Vagina (tissue), 2 donors: ENCODE measurements at regions not wholly inside any gene's neighbourhood (a gene's known extent, or its start where the extent isn't known, plus 50 kb on each side); places are given as distances from the start of the nearest gene placed in this dataset.
"Not testable (repeated sequence)": the region's sequence is repeated elsewhere in the genome, so short reads cannot be mapped to it uniquely, and the experiment has no call there.

Source experiments
- DNase-seq, 2 donors: peaks; one replicate each; pipeline ENCODE4 v3.0.0-alpha.2; 2017; ENCODE audit errors: extremely low spot score in 2 of 2
- H3K27ac ChIP-seq: fragments of 200-600 bp; sonication (generic); one replicate; pipeline ENCODE4 v1.5.1; 2019
- H3K27me3 ChIP-seq: fragments of 200-600 bp; sonication (generic); one replicate; pipeline ENCODE4 v1.5.1; 2019
- H3K36me3 ChIP-seq, 2 donors: fragments of 200-600 bp; sonication (generic); one replicate each; pipeline ENCODE4 v1.5.1; 2017 to 2019
- H3K4me1 ChIP-seq: fragments of 200-600 bp; sonication (generic); one replicate; pipeline ENCODE4 v1.5.1; 2019
- H3K4me3 ChIP-seq, 2 donors: fragments of 200-600 bp; sonication (generic); 1 replicate in 1 of 2; 2 replicates in 1 of 2; pipeline ENCODE4 v1.5.1; 2016 to 2019
- H3K9me3 ChIP-seq: fragments of 200-600 bp; sonication (generic); one replicate; pipeline ENCODE4 v1.5.1; 2019
- CTCF ChIP-seq, 3 experiments: fragments of 450-650 bp in 2 of 3; fragments of 200-600 bp in 1 of 3; sonication (generic) in 1 of 3; IDR thresholded peaks; one replicate each; pipeline ENCODE4 v1.5.1; 2017 to 2019; ENCODE audit warnings: antibody characterized with exemption in 3 of 3, mild to moderate bottlenecking in 2 of 3, moderate library complexity in 2 of 3
- POLR2A ChIP-seq, 2 donors: fragments of 450-650 bp; IDR thresholded peaks; one replicate each; pipeline ENCODE4 v1.6.1; 2017; ENCODE audit warnings: antibody characterized with exemption in 2 of 2, mild to moderate bottlenecking in 2 of 2, moderate library complexity in 2 of 2
- POLR2AphosphoS5 ChIP-seq, 2 donors: sonication (generic); formaldehyde crosslinking; IDR thresholded peaks; one replicate each; pipeline ENCODE4 v1.9.0; 2017; ENCODE audit warnings: antibody characterized with exemption in 2 of 2, mild to moderate bottlenecking in 2 of 2, low read depth in 1 of 2; ENCODE audit not compliant: insufficient read depth in 1 of 2
- intact Hi-C: fragments of 100-400 bp; cut with DNase I; formaldehyde crosslinking; loops from one replicate; pipeline ENCODE4 v1.15.1; 2023

DNA sequence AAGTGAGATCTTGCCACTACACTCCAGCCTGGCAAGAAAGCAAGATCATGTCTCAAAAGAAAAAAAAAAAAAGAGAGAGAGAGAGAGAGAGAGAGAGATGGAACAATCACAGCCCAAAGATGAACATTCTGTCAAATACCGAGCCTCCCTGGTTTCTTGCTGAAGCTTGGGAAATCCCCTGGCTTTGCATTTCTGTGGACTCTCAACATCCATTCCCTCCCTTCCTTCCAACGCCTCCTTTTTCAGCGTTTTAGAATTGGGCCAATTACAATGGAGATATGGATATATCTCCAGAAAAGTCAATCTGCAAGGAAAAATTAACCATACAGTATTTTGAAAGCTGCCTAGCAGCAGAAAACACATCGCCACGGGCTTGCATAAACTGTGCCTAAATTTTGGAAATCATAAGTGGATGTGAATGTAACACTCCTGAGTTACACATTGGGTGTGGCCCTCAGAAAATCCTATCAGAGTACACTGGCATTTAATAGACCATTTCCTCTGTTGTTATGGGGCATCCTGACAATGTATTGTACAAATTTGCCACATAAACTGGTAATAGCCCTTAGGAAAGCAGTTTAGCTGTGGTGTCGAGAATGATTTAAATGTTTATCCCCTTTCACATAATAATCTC is 67.2 kb upstream of the PHLPP1 start:
- Histone ChIP-seq H3K4me1 (no peaks in the 10 kb centered on the region), H3K9me3 (no peaks in the 10 kb centered on the region), H3K27ac (no peak overlapping the region), H3K4me3 (no peak overlapping the region), H3K27me3 (no peaks in the 10 kb centered on the region), H3K36me3 (no peaks in the 10 kb centered on the region)
- intact Hi-C loops: no loop called here
- no peak for DNase-seq
- TF ChIP-seq POLR2A (IDR thresholded peaks at IDR 0.05): no peak
- TF ChIP-seq CTCF (IDR thresholded peaks at IDR 0.05): no peak
- TF ChIP-seq POLR2AphosphoS5 (IDR thresholded peaks at IDR 0.05; ENCODE audit: insufficient read depth in 1 of 2, low read depth in 1 of 2): no peak

GRCh38 chr18:62651276-62652056 is 63.9 kb upstream of the PHLPP1 start:
- DNase-seq: no peak
- H3K4me1 ChIP-seq: no peaks in the 10 kb centered on the region
- H3K36me3 ChIP-seq: no peaks in the 10 kb centered on the region
- intact Hi-C loops: no loop called here
- H3K9me3 ChIP-seq: no peaks in the 10 kb centered on the region
- no peaks in the 10 kb centered on the region for H3K27me3 ChIP-seq
- H3K4me3 ChIP-seq: no peak overlapping the region
- TF ChIP-seq POLR2AphosphoS5 (IDR thresholded peaks at IDR 0.05; ENCODE audit: insufficient read depth in 1 of 2, low read depth in 1 of 2) (no peak), CTCF (IDR thresholded peaks at IDR 0.05) (no peak), POLR2A (IDR thresholded peaks at IDR 0.05) (no peak)
- no peak overlapping the region for H3K27ac ChIP-seq

DNA sequence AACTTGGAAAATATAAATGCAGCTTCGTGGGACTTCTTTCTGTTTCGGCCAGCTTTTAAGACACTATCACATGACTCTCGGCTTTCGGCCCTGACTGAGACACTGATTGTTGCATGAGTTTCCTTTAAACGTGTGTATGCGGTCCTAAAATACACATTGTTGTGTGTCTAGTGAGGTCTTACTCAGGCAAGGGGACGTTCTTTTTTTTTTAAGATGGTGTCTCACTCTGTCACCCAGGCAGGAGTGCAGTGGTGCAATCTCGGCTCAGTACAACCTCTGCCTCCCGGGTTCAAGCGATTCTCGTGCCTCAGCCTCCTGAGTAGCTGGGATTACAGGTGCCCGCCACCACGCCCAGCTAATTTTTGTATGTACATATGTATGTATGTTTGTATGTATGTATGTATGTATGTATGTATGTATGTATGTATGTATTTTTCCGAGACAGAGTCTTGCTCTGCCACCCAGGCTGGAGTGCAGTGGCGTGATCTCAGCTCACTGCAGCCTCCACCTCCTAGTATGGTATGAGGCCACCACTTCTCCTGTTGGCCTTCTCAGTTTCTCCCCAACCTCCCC is 63.2 kb upstream of the PHLPP1 start:
- H3K36me3 ChIP-seq, H3K4me1 ChIP-seq, H3K4me3 ChIP-seq, intact Hi-C loops, H3K27ac ChIP-seq, H3K27me3 ChIP-seq, H3K9me3 ChIP-seq, DNase-seq: not testable (repeated sequence)

DNA sequence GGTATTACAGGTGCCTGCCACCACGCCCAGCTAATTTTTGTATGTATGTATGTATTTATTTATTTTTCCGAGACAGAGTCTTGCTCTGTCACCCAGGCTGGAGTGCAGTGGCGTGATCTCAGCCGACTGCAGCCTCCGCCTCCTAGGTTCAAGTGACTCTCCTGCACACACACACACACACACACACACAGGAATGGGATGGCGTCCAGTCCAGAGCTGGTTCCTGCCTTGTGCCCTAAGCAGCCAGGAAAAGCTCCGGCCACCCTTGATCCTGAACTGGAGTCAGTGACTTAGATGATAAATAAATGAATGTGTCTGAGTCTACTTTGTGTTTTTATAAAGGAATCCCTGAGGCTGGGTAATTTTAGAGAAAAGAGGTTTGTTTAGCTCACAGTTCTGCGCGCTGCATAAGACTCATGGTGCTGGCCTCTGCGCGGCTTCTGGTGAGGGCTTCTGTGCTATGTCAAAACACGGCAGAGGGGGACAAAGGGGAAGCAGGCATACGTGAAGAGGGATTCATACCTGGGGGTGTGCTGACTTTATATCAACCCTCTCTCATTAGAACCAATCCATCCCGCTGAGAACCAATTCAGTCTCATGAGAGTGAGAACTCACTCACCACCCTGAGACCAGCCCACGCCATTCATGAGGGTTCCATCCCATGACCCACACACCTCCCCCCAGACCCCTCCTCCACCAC is 59.7 kb upstream of the PHLPP1 start:
- intact Hi-C loops: no loop called here
- Histone ChIP-seq H3K9me3 (no peaks in the 10 kb centered on the region), H3K4me1 (no peaks in the 10 kb centered on the region), H3K4me3 (no peak overlapping the region), H3K36me3 (no peaks in the 10 kb centered on the region), H3K27ac (no peak overlapping the region), H3K27me3 (no peaks in the 10 kb centered on the region)
- DNase-seq: peak in 1 of 2 donors; percentile 64
- no peak for TF ChIP-seq POLR2A (IDR thresholded peaks at IDR 0.05)
- no peak for TF ChIP-seq POLR2AphosphoS5 (IDR thresholded peaks at IDR 0.05; ENCODE audit: insufficient read depth in 1 of 2, low read depth in 1 of 2)

DNA sequence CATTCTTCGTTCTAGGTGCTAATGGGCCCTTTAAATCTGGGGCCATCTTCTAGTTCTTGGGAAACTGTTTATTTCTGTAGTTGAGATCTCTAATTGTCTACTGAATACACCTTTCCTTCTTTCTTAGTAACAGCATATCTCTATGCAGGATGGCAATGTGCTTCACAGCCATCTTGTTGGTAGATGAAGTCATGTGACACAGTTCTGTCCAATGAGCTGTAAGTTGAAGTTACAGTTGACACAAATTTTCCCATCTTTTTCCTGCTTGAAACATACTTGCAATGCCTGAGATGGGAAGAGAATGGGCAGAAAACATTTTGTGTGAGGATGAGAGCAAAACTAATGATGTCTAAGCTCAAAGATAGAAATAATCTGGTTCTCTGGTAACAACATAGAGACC is 57.3 kb upstream of the PHLPP1 start:
- H3K4me3 ChIP-seq: no peak overlapping the region
- TF ChIP-seq CTCF (IDR thresholded peaks at IDR 0.05) (no peak), POLR2AphosphoS5 (IDR thresholded peaks at IDR 0.05; ENCODE audit: insufficient read depth in 1 of 2, low read depth in 1 of 2) (no peak), POLR2A (IDR thresholded peaks at IDR 0.05) (no peak)
- H3K4me1 ChIP-seq: no peaks in the 10 kb centered on the region
- no peaks in the 10 kb centered on the region for H3K36me3 ChIP-seq
- intact Hi-C loops: no loop called here
- no peaks in the 10 kb centered on the region for H3K27me3 ChIP-seq
- DNase-seq: no peak
- no peaks in the 10 kb centered on the region for H3K9me3 ChIP-seq
- no peak overlapping the region for H3K27ac ChIP-seq
